ENCODE measurements at regions not wholly inside any gene's neighbourhood (a gene's known extent, or its start where the extent isn't known, plus 50 kb on each side); places are given as distances from the start of the nearest gene placed in this dataset.

- Histone ChIP-seq H3K4me3 (ENCODE audit: low read length in 2 of 2) (no peak overlapping the region), H3K4me1 (ENCODE audit: control insufficient read depth in 1 of 2, insufficient read depth in 2 of 2, low read length in 2 of 2) (no peaks in the 10 kb centered on the region), H3K27me3 (ENCODE audit: control insufficient read depth in 1 of 2, insufficient read depth in 2 of 2, low read length in 1 of 2) (no peaks in the 10 kb centered on the region), H3K36me3 (ENCODE audit: control insufficient read depth in 1 of 2, insufficient read depth in 2 of 2, low read length in 1 of 2) (no peaks in the 10 kb centered on the region), H3K9me3 (ENCODE audit: control insufficient read depth, low read length) (no peaks in the 10 kb centered on the region), H3K27ac (ENCODE audit: low read depth in 1 of 2, low read length in 2 of 2) (no peak overlapping the region)
- DNase-seq (no peak), ATAC-seq (ENCODE audit: low FRiP score) (no peak)
- WGBS, 2 donors: 74 to 78% methylated on average over 5 of the region's 5 CpGs
- intact Hi-C loops (cut with DNase I): loop anchor here in 1 of 2 donors (10.0 kb wide), 1 partner anchor 100 kb away; no protein-coding TSS in a partner anchor
These were observed 54.1 kb upstream of the TCF20 start for GRCh38 chr22:42324566-42324965.

DNA sequence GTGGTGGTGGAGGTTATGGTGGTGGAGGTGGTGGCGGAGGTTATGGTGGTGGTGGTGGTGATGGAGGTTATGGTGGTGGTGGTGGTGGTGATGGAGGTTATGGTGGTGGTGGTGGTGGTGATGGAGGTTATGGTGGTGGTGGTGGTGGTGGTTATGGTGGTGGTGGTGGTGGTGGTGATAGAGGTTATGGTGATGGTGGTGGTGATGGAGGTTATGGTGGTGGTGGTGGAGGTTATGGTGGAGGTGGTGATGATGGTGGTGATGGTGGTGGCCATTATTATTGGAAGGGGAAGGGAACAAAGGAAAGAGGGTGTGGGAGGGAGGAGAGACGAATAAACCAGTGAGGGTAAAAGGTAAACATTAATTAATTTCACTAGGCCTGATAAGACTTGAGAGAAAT lies 53.5 kb upstream of the TCF20 start:
- Histone ChIP-seq H3K4me3 (ENCODE audit: low read length in 2 of 2) (no peak overlapping the region), H3K36me3 (ENCODE audit: control insufficient read depth in 1 of 2, insufficient read depth in 2 of 2, low read length in 1 of 2) (no peaks in the 10 kb centered on the region), H3K27ac (ENCODE audit: low read depth in 1 of 2, low read length in 2 of 2) (no peak overlapping the region), H3K4me1 (ENCODE audit: control insufficient read depth in 1 of 2, insufficient read depth in 2 of 2, low read length in 2 of 2) (no peaks in the 10 kb centered on the region), H3K9me3 (ENCODE audit: control insufficient read depth, low read length) (no peaks in the 10 kb centered on the region), H3K27me3 (ENCODE audit: control insufficient read depth in 1 of 2, insufficient read depth in 2 of 2, low read length in 1 of 2) (no peaks in the 10 kb centered on the region)
- ATAC-seq (ENCODE audit: low FRiP score) (no peak), DNase-seq (no peak)
- intact Hi-C loops (cut with DNase I): loop anchor here in 1 of 2 donors (10.0 kb wide), 1 partner anchor 101 kb away; no protein-coding TSS in a partner anchor
- 81 to 89% methylated on average over 2 of the region's 2 CpGs for WGBS, 2 donors

DNA sequence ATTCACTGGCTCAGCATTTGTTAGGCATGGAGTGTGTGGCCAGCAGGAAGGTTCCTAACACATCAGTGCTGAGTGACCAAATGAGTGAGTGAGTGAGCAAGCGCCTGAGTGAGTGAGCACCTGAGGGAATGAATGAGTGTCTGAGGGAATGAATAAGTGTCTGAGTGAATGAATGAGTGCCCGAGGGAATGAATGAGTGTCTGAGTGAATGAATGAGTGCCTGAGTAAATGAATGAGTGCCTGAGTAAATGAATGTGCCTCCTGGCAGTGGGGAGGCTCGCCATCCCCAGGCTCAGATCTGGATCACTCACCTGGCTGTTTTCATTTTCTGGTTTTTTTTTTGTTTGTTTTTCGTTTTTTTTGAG lies 52.1 kb upstream of the TCF20 start:
- ATAC-seq (ENCODE audit: low FRiP score) (no peak), DNase-seq (no peak)
- H3K9me3 ChIP-seq (ENCODE audit: control insufficient read depth, low read length): no peaks in the 10 kb centered on the region
- no peak overlapping the region for H3K27ac ChIP-seq (ENCODE audit: low read depth in 1 of 2, low read length in 2 of 2)
- 78 to 79% methylated on average over 4 of the region's 4 CpGs for WGBS, 2 donors
- H3K36me3 ChIP-seq (ENCODE audit: control insufficient read depth in 1 of 2, insufficient read depth in 2 of 2, low read length in 1 of 2): no peaks in the 10 kb centered on the region
- H3K4me1 ChIP-seq (ENCODE audit: control insufficient read depth in 1 of 2, insufficient read depth in 2 of 2, low read length in 2 of 2): no peaks in the 10 kb centered on the region
- no peak overlapping the region for H3K4me3 ChIP-seq (ENCODE audit: low read length in 2 of 2)
- H3K27me3 ChIP-seq (ENCODE audit: control insufficient read depth in 1 of 2, insufficient read depth in 2 of 2, low read length in 1 of 2): no peaks in the 10 kb centered on the region
- intact Hi-C loops (cut with DNase I): loop anchor here in 1 of 2 donors (10.0 kb wide), 1 partner anchor 102 kb away; no protein-coding TSS in a partner anchor

DNA sequence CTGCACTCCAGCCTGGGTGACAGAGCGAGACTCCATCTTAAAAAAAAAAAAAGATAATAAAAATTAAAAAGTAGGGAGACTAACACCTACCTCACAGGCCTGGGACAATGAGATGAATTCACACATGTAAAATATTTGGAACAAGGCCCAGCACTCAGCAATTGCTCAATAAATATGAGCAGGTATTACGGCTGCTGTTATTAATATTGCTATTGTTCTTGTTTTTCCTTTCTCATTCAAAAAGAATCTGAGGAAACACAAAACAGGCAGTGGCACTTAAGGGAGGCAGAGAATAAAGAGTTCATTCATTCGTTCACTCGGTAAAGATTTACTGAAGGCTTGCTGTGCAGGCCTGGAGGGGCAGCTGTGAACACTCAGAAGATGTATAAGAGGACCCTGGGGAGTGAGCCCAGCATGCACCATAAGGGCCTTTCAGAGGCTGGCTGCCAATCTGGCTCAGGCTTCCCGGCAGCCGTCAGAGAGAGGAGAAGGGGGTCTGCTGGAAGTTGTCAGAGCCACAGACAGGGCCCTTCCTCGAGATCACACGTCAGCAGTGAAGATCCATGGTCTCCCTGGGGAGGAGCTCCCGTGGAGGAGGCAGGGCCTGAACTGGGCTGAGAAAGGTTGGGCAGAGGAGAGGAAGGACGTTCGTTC lies 51.6 kb upstream of the TCF20 start:
- 57 to 64% methylated on average over 11 of the region's 11 CpGs for WGBS, 2 donors
- DNase-seq: no peak
- no peaks in the 10 kb centered on the region for H3K36me3 ChIP-seq (ENCODE audit: control insufficient read depth in 1 of 2, insufficient read depth in 2 of 2, low read length in 1 of 2)
- no peaks in the 10 kb centered on the region for H3K4me1 ChIP-seq (ENCODE audit: control insufficient read depth in 1 of 2, insufficient read depth in 2 of 2, low read length in 2 of 2)
- intact Hi-C loops (cut with DNase I): loop anchor here in 1 of 2 donors (10.0 kb wide), 1 partner anchor 103 kb away; no protein-coding TSS in a partner anchor
- no peak for ATAC-seq (ENCODE audit: low FRiP score)
- no peaks in the 10 kb centered on the region for H3K27me3 ChIP-seq (ENCODE audit: control insufficient read depth in 1 of 2, insufficient read depth in 2 of 2, low read length in 1 of 2)
- H3K4me3 ChIP-seq (ENCODE audit: low read length in 2 of 2): no peak overlapping the region
- H3K9me3 ChIP-seq (ENCODE audit: control insufficient read depth, low read length): no peaks in the 10 kb centered on the region
- no peak overlapping the region for H3K27ac ChIP-seq (ENCODE audit: low read depth in 1 of 2, low read length in 2 of 2)

DNA sequence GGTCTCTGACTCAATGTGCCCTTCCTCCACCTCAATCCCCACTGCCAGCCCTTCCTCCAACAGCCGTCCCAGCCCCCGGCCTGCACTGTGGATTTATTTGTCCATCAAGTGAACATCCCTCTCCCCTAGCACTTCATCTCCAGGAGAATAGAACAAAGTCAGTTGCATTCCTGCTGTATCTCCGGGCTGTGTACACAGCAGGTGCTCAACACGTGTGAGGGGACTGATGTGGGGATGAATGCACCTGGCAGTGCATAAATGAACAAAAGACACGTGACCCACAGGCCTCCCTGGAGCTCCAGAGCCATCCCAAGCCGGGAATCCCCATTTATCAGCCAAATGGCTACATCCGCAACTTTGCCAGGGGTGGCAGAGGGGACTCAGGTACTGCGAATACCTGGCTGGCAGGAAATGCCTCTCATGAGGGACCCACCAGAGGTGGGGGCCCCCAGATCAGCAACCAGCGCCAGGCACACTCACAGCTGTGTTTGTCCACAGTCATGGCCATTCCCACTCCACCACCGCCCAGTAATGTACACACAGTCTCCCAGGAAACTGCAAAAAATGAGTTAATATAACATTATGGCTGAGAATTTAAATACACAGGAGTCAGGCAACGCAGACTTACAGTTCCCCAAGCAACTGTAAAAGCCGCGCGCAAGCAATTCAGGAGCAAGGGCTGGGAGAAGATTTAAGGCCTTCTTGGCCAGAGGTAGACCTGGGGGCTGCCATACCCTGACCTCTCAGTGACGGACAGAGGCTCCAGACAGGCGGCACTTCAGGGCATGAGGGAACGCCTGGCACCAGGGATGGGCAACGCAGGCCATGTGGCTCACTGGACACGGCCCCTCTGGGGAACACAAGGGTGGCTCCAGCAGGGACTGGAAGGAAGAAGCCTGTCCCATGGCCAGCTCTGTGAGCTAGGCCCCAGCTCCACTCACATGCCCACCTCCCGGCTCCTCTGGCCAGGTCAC lies 50.3 kb upstream of the TCF20 start:
- Histone ChIP-seq H3K4me1 (ENCODE audit: control insufficient read depth in 1 of 2, insufficient read depth in 2 of 2, low read length in 2 of 2) (no peaks in the 10 kb centered on the region), H3K4me3 (ENCODE audit: low read length in 2 of 2) (no peak overlapping the region), H3K27me3 (ENCODE audit: control insufficient read depth in 1 of 2, insufficient read depth in 2 of 2, low read length in 1 of 2) (no peaks in the 10 kb centered on the region), H3K9me3 (ENCODE audit: control insufficient read depth, low read length) (no peaks in the 10 kb centered on the region), H3K36me3 (ENCODE audit: control insufficient read depth in 1 of 2, insufficient read depth in 2 of 2, low read length in 1 of 2) (no peaks in the 10 kb centered on the region), H3K27ac (ENCODE audit: low read depth in 1 of 2, low read length in 2 of 2) (no peak overlapping the region)
- ATAC-seq (ENCODE audit: low FRiP score) (no peak), DNase-seq (no peak)
- intact Hi-C loops (cut with DNase I): loop anchor here in 1 of 2 donors (10.0 kb wide), 1 partner anchor 104 kb away; no protein-coding TSS in a partner anchor
- 87 to 90% methylated on average over 20 of the region's 20 CpGs for WGBS, 2 donors
